Umbilical cord (tissue), 1 donor: ENCODE measurements at regions not wholly inside any gene's neighbourhood (a gene's known extent, or its start where the extent isn't known, plus 50 kb on each side); places are given as distances from the start of the nearest gene placed in this dataset.
"Not testable (repeated sequence)": the region's sequence is repeated elsewhere in the genome, so short reads cannot be mapped to it uniquely, and the experiment has no call there.

Experiments
- DNase-seq: peaks from one replicate; pipeline ENCODE4 v3.0.0-alpha.2; 2015; ENCODE audit warnings: low spot score

GRCh38 chr15:96582473-96582872 is 252.0 kb downstream of the NR2F2 start:
- DNase-seq, result no peak

- DNase-seq, result no peak
Measured at GRCh38 chr15:96583671-96584070, 253.2 kb downstream of the NR2F2 start.

DNA sequence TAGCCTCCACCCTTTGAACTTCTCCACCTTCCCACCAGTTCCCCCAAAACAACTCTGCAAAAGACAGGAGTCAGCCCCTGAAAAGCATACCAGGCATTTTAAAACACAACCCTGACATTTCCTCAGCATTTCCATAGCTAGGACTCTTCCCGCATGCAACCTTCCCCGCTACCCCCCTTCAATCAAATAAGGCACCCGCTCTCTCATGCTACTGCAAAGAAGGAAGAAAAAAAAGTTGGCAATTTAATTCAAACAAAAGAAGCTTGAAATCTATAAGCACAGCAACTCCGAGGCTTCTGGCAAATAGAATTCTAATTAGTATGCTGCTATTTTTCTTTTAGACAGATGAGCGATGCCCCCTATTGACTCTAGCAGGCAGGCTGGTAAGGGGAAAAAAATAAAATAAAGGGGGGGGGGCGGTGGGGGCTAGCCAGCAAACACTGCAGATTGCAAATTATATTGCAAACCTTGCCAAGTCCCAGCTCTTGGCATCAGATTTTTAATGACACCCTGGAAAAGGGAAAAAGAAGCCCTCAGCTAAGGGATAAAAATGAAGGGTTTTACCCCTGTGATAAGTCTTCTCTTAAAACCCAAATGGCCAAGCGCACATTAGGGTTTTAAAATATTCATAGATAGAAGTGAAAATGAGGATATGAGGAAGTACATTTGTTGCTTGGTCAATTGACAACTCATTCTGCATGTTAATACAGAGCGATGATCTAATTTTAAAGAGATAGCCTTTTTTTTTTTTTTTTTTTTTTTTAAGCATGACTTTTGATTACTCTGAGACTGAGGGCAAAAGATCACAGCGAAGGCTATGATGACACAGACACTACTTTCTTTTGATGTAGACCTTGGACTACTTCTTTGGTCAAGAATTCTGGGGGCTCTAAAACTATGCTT is 255.2 kb downstream of the NR2F2 start:
- DNase-seq, result peak; percentile 2

GRCh38 chr15:96586901-96587300 is 256.4 kb downstream of the NR2F2 start:
- DNase-seq, result no peak

DNA sequence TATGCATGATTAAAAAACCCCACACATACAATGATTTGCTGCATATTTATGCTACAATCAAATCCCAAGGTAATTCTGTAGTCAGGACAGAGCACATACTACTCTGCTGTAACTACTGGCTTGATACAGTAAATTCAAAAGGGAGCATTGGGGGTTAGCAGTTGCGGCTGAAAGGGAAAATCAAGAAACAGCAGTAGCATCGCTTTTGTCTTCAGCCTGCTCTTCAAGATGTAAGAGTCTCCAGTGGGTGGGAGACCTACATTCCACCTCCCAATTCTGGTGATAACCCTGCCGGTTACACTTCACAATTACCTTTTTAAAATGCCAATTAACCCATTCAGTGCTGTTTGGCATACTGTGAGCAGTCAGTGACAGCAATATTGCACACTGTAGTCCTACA is 259.4 kb downstream of the NR2F2 start:
- no peak for DNase-seq

DNA sequence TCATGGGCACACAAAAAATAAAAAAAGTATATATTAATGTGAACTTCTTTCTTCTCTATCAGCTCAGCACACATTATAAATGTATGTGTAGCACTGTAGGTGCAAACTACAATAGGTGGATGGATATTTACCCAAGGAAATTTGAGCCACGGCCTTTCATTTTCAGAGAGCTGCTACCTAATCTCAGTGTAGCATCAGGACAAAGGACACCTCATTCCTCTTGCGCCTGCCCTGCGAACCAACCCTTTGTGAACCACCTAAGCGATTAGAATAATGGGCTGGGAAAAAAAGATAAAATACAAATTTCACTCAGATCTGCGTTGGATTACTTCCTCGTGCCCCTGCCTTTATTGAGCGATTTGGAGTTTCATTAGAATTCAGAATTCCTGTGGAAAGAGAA is 263.2 kb downstream of the NR2F2 start:
- DNase-seq, result no peak

GRCh38 chr15:96595951-96596350 is 265.5 kb downstream of the NR2F2 start:
- DNase-seq, result no peak

DNA sequence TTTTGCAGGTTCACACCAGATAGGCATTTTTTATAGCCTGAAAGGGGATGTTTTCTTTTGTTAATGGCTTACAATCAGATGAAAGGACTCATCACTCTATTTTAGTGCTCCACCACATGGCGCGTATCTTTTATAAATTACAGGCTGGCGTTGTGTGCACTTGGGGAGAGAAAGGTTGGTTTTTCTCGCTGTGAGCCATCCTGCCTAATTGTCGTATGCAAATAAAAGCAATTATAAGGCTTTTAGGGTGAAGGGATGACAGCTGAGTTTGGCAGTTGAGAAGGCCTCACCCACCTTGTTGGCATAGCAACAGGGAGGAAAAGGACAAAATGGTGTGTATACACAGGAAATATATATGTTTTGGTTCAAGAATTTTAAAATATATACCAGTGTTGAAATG is 268.0 kb downstream of the NR2F2 start:
- no peak for DNase-seq

GRCh38 chr15:96599268-96599667 is 268.8 kb downstream of the NR2F2 start:
- no peak for DNase-seq

DNA sequence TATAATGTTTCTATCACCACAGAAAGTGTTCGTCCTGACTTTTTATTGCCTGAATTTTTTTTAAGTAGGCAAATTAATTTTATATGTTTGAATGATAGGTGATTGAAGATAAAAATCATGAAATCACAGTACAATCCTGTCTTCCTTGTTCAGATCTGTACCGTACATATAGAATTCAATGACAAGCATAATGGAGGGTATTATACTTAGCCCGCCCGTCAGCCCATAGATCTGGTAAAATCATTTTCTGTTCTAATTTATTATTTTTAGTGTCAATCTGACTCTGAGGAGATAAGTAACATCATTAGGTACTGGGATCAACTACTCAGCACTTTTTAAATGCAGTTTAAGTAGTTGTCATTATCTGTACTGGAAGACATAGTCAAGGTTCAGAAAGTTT is 269.9 kb downstream of the NR2F2 start:
- no peak for DNase-seq

- DNase-seq, result no peak
Measured at GRCh38 chr15:96606617-96607016, 276.1 kb downstream of the NR2F2 start.

DNA sequence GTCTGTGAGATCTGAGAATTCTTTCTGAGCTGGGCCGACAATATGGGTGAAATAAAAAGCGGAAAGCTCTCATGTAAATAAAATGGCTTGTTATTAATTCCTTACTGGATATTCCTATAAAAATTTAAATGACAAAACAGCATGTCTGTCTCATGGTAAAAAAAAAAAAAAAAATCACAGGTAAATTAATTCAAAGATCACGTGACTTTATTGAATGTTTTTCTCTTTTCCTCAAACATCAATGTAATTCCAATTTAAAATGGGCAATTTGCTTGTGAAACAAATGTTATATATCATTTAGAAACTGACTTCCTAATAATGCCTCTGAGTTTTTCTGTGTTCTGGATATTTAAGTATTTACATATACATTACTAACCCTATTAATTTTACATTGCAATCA is 280.3 kb downstream of the NR2F2 start:
- no peak for DNase-seq

GRCh38 chr15:96612917-96613316 is 282.4 kb downstream of the NR2F2 start:
- no peak for DNase-seq

GRCh38 chr15:96619174-96619573 is 288.7 kb downstream of the NR2F2 start:
- DNase-seq, result no peak

DNA sequence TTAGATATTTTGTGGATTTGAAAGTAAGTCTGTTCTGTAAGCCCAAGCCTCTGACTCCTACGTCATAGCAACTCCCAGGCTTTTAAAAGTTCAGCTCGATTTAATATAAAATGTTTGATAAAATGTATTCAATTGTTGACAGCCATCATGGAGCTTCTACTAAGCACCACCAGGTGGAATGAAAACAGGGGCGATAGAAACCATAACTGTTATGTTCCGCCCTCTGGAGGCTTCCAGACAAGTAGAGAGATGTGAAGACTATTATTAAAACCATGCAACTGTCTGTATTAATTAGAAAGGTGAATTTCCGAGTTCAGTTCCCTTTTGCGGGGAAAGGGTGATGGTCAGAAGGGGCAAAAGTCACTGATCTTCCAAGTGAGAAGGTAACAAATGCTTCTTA is 292.2 kb downstream of the NR2F2 start:
- no peak for DNase-seq

GRCh38 chr15:96625256-96625655 is 294.8 kb downstream of the NR2F2 start:
- no peak for DNase-seq

DNA sequence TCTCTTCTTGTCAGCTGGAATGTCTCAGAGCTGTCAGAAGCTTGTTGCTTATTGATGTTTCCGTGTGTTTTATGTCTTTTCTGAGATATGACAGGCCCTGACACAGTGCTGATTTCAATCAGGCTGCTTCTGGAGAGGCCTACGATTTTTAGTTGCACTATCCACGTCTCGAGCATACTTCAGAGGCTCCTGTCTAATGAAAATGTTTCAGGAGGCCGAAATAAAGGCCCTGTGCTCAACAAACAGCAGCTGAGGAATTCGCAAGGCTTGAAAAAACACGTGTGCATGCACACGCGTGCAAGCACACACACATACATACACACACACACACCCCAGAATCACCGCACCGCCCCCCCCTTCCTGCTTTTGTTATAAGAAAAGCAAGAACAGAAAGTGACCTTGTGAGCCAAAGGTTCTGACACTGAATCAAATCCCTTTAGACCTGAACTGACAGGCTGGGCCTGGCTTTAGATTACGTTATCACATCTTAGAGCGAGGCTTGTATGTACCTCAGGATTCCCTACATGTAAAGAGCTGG is 296.6 kb downstream of the NR2F2 start:
- peak; percentile 75 for DNase-seq

DNA sequence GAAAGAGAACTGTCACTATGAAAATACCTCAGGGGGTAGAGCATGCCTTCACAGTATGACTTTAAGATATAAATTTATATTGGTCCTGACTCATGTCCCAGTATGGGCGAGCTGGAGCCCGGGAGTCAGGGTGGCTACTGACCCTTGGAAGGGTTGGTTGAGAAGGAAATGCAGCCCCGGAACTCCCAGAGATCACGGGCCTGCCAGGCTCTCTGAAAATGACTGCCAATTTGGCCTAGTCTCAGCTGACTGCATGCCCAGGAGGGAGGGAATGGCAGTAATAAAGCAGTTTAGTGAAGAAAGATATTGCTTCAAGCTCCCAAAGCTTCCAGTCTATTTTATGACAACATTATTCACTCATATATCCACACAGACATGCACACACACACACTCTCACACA is 299.0 kb downstream of the NR2F2 start:
- DNase-seq, result peak; percentile 19

DNA sequence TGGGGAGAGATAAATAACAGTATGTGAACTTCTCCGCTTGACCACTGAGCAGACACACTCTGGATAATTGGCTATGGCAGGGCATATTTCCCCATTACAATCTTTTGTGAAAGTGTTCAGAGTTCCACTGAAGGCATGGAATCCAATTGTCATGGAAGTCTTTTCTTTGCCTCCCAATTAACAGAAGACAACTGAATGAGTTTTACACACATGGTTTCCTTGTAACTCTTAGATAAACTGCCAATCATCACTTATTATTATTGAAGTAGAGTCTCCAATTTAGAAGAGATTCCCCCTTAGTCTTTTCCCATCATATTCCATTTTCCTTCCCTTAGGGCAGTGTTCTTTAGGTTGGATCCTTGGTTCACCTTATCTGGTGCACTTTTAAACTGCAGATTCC is 308.3 kb downstream of the NR2F2 start:
- DNase-seq, result no peak

GRCh38 chr15:96645796-96646195 is 315.3 kb downstream of the NR2F2 start:
- no peak for DNase-seq

- no peak for DNase-seq
Measured at GRCh38 chr15:96648866-96649265, 318.4 kb downstream of the NR2F2 start.

GRCh38 chr15:96657096-96657495 is 326.6 kb downstream of the NR2F2 start:
- no peak for DNase-seq

- DNase-seq, result not testable (repeated sequence)
Measured at GRCh38 chr15:96666979-96667378, 336.5 kb downstream of the NR2F2 start.
